Neural cell (in vitro differentiated cells): ENCODE measurements at regions not wholly inside any gene's neighbourhood (a gene's known extent, or its start where the extent isn't known, plus 50 kb on each side); places are given as distances from the start of the nearest gene placed in this dataset.

ENCODE experiments used
- H2AFZ ChIP-seq: fragments of 200-600, 300-800 bp; sonication (generic), shearing (Covaris generic); 2 replicates; pipeline ENCODE4 v1.6.0; 2014; ENCODE audit warnings: low read depth, mild to moderate bottlenecking, antibody characterized with exemption, low read length, moderate library complexity
- H3F3A ChIP-seq: fragments of 200-600 bp; shearing (Covaris generic); 2 replicates; pipeline ENCODE4 v1.6.1; 2016; ENCODE audit warnings: mild to moderate bottlenecking, moderate library complexity, mixed read lengths, antibody characterized with exemption, low read length; ENCODE audit not compliant: insufficient read depth, poor library complexity, severe bottlenecking
- H3K27ac ChIP-seq: fragments of 200-600, 300-800 bp; sonication (generic), shearing (Covaris generic); 2 replicates; pipeline ENCODE4 v1.5.1; 2014; ENCODE audit warnings: mild to moderate bottlenecking, low read length, moderate library complexity
- H3K27me3 ChIP-seq: fragments of 300-800, 200-600 bp; sonication (generic), shearing (Covaris generic); 2 replicates; pipeline ENCODE4 v1.6.0; 2014; ENCODE audit warnings: mild to moderate bottlenecking, low read depth, low read length, moderate library complexity; ENCODE audit not compliant: insufficient read depth
- H3K36me3 ChIP-seq: fragments of 300-800, 200-600 bp; sonication (generic), shearing (Covaris generic); 2 replicates; pipeline ENCODE4 v1.5.1; 2014; ENCODE audit warnings: mild to moderate bottlenecking, antibody characterized with exemption, low read length, moderate library complexity; ENCODE audit not compliant: insufficient read depth
- H3K4me2 ChIP-seq: fragments of 300-800, 200-600 bp; sonication (generic), shearing (Covaris generic); 2 replicates; pipeline ENCODE4 v1.6.0; 2014; ENCODE audit warnings: mild to moderate bottlenecking, low read length
- H3K4me3 ChIP-seq: fragments of 300-800, 200-600 bp; sonication (generic), shearing (Covaris generic); 2 replicates; pipeline ENCODE4 v1.5.1; 2014; ENCODE audit warnings: mild to moderate bottlenecking, low read length, moderate library complexity
- H3K79me2 ChIP-seq: fragments of 200-600 bp; shearing (Covaris generic); replicated peaks from 2 replicates; pipeline ENCODE4 v1.6.0; 2014; ENCODE audit warnings: mild to moderate bottlenecking, low read length, moderate library complexity; ENCODE audit not compliant: insufficient read depth
- H3K9ac ChIP-seq: fragments of 300-800, 200-600 bp; sonication (generic), shearing (Covaris generic); 2 replicates; pipeline ENCODE4 v1.6.1; 2016; ENCODE audit warnings: mild to moderate bottlenecking, low read length, mixed read lengths
- H3K9me2 ChIP-seq: fragments of 200-600 bp; shearing (Covaris generic); 2 replicates; pipeline ENCODE4 v1.6.1; 2016; ENCODE audit warnings: mild to moderate bottlenecking, low read length, mixed read lengths; ENCODE audit not compliant: insufficient read depth
- H3K9me3 ChIP-seq: fragments of 200-600, 300-800 bp; sonication (generic), shearing (Covaris generic); 2 replicates; pipeline ENCODE4 v1.6.1; 2016; ENCODE audit warnings: mild to moderate bottlenecking, mixed run types, low read length, moderate library complexity, mixed read lengths
- H4K20me1 ChIP-seq: fragments of 200-600 bp; shearing (Covaris generic); 2 replicates; pipeline ENCODE4 v1.6.1; 2016; ENCODE audit warnings: mild to moderate bottlenecking, mixed run types; ENCODE audit not compliant: insufficient read depth
- CTCF ChIP-seq: fragments of 450-650 bp; IDR thresholded peaks from 2 replicates; pipeline ENCODE4 v1.5.1; 2014; ENCODE audit warnings: antibody characterized with exemption, mild to moderate bottlenecking, moderate library complexity; ENCODE audit not compliant: poor library complexity, severe bottlenecking
- EP300 ChIP-seq: fragments of 450-650 bp; conservative IDR thresholded peaks from 2 replicates; pipeline ENCODE4 v1.6.1; 2014; ENCODE audit warnings: antibody characterized with exemption, mild to moderate bottlenecking, moderate library complexity; ENCODE audit not compliant: poor library complexity, severe bottlenecking
- EZH2 ChIP-seq: fragments of 200-600, 300-800 bp; shearing (Covaris generic), sonication (generic); IDR thresholded peaks from 2 replicates; pipeline ENCODE4 v1.6.1; 2014; ENCODE audit warnings: antibody characterized with exemption, low read length, borderline replicate concordance, mild to moderate bottlenecking; ENCODE audit not compliant: insufficient read depth, poor library complexity, severe bottlenecking
- MXI1 ChIP-seq: fragments of 450-650 bp; conservative IDR thresholded peaks from 2 replicates; pipeline ENCODE4 v1.6.1; 2014; ENCODE audit warnings: antibody characterized with exemption, mild to moderate bottlenecking; ENCODE audit not compliant: poor library complexity, severe bottlenecking
- POLR2AphosphoS5 ChIP-seq: IDR thresholded peaks from 2 replicates; pipeline ENCODE4 v1.6.1; 2012
- RAD21 ChIP-seq: fragments of 450-650 bp; conservative IDR thresholded peaks from 2 replicates; pipeline ENCODE4 v1.6.1; 2014; ENCODE audit warnings: antibody characterized with exemption, mild to moderate bottlenecking, moderate library complexity
- REST ChIP-seq: IDR thresholded peaks from 2 replicates; pipeline ENCODE4 v1.6.1; 2012; ENCODE audit warnings: borderline replicate concordance
- SMC3 ChIP-seq: fragments of 450-650 bp; conservative IDR thresholded peaks from 2 replicates; pipeline ENCODE4 v1.6.1; 2014; ENCODE audit warnings: antibody characterized with exemption, mild to moderate bottlenecking, moderate library complexity; ENCODE audit not compliant: poor library complexity
- TAF1 ChIP-seq: IDR thresholded peaks from 2 replicates; pipeline ENCODE4 v1.6.1; 2012; ENCODE audit warnings: low read depth

- no peaks in the 10 kb centered on the region for H3K9me3 ChIP-seq
- no peak overlapping the region for H3K4me3 ChIP-seq
- no peak overlapping the region for H3K9ac ChIP-seq
- H3F3A ChIP-seq = no peaks in the 10 kb centered on the region
- no peak overlapping the region for H3K4me2 ChIP-seq
- H4K20me1 ChIP-seq = no peaks in the 10 kb centered on the region
- no peaks in the 10 kb centered on the region for H3K79me2 ChIP-seq
- no peaks in the 10 kb centered on the region for H3K27me3 ChIP-seq
- TF ChIP-seq CTCF (no peak), EZH2 (no peak), TAF1 (no peak), EP300 (no peak), SMC3 (no peak), POLR2AphosphoS5 (no peak), RAD21 (no peak), MXI1 (no peak), REST (no peak)
- no peaks in the 10 kb centered on the region for H3K36me3 ChIP-seq
- no peak overlapping the region for H3K27ac ChIP-seq
- H2AFZ ChIP-seq = no peak overlapping the region
- H3K9me2 ChIP-seq = no peaks in the 10 kb centered on the region
These were observed 163.6 kb upstream of the IRX2 start for GRCh38 chr5:2914981-2915484.

GRCh38 chr5:2914022-2914661 lies 162.7 kb upstream of the IRX2 start:
- Histone ChIP-seq H2AFZ (no peak overlapping the region), H3K9ac (no peak overlapping the region), H3K27me3 (no peaks in the 10 kb centered on the region), H4K20me1 (no peaks in the 10 kb centered on the region), H3K4me3 (no peak overlapping the region), H3K79me2 (no peaks in the 10 kb centered on the region), H3K36me3 (no peaks in the 10 kb centered on the region), H3F3A (no peaks in the 10 kb centered on the region), H3K4me2 (no peak overlapping the region), H3K9me2 (no peaks in the 10 kb centered on the region), H3K27ac (no peak overlapping the region), H3K9me3 (no peaks in the 10 kb centered on the region)
- TF ChIP-seq MXI1 = no peak
- TF ChIP-seq EP300 = no peak
- no peak for TF ChIP-seq RAD21
- TF ChIP-seq TAF1 = no peak
- TF ChIP-seq CTCF = no peak
- no peak for TF ChIP-seq EZH2
- no peak for TF ChIP-seq POLR2AphosphoS5
- no peak for TF ChIP-seq SMC3
- no peak for TF ChIP-seq REST
